Stimulated activated naive CD8-positive, alpha-beta T cell treated with anti-CD3 and anti-CD28 coated beads, Interleukin-15, amount 100 ng/mL, for 72 hours (primary cell): ENCODE measurements at regions not wholly inside any gene's neighbourhood (a gene's known extent, or its start where the extent isn't known, plus 50 kb on each side); places are given as distances from the start of the nearest gene placed in this dataset.

Experiments used
- ATAC-seq: fragments of 150-1000 bp; cut with Tn5 transposase; 2 replicates; pipeline ENCODE4 v1.10.0; 2021; ENCODE audit warnings: mild to moderate bottlenecking, moderate library complexity
- DNase-seq, 2 donors: peaks; one replicate each; pipeline ENCODE4 v3.0.0; 2021 to 2022
- H3K27ac Mint-ChIP-seq, 2 donors: one replicate each; pipeline ENCODE4 v1.8.0; 2022; ENCODE audit warnings: mild to moderate bottlenecking in 2 of 2, mixed read lengths in 2 of 2, moderate library complexity in 2 of 2
- H3K27me3 Mint-ChIP-seq: one replicate; pipeline ENCODE4 v1.8.0; 2022; ENCODE audit warnings: mixed read lengths
- H3K4me1 Mint-ChIP-seq: one replicate; pipeline ENCODE4 v1.8.0; 2022; ENCODE audit warnings: mild to moderate bottlenecking, mixed read lengths
- H3K4me3 Mint-ChIP-seq, 2 donors: one replicate each; pipeline ENCODE4 v1.8.0; 2022; ENCODE audit warnings: mild to moderate bottlenecking in 2 of 2, mixed read lengths in 2 of 2, moderate library complexity in 1 of 2
- H3K9me3 Mint-ChIP-seq, 2 donors: one replicate each; pipeline ENCODE4 v1.8.0; 2022; ENCODE audit warnings: mixed read lengths in 2 of 2

GRCh38 chr16:54231919-54232318, 54.7 kb downstream of the IRX3 start:
- DNase-seq: no peak
- peak overlapping the region in 1 of 2 donors; percentile 20 for H3K27ac Mint-ChIP-seq
- no peak for ATAC-seq
- no peaks in the 10 kb centered on the region for H3K9me3 Mint-ChIP-seq
- no peaks in the 10 kb centered on the region for H3K4me1 Mint-ChIP-seq
- H3K4me3 Mint-ChIP-seq: no peak overlapping the region
- H3K27me3 Mint-ChIP-seq: no peaks in the 10 kb centered on the region

- Mint-ChIP-seq H3K27ac (peak overlapping the region in 1 of 2 donors; percentile 74), H3K27me3 (no peaks in the 10 kb centered on the region), H3K4me3 (no peak overlapping the region), H3K4me1 (no peaks in the 10 kb centered on the region), H3K9me3 (no peaks in the 10 kb centered on the region)
- ATAC-seq (no peak), DNase-seq (no peak)
Observed at GRCh38 chr16:54231336-54231735, 55.3 kb downstream of the IRX3 start.

GRCh38 chr16:54228325-54228724, 58.3 kb downstream of the IRX3 start:
- H3K4me3 Mint-ChIP-seq: no peak overlapping the region
- DNase-seq (no peak), ATAC-seq (no peak)
- H3K27ac Mint-ChIP-seq: no peak overlapping the region
- no peaks in the 10 kb centered on the region for H3K4me1 Mint-ChIP-seq
- H3K9me3 Mint-ChIP-seq: no peaks in the 10 kb centered on the region
- H3K27me3 Mint-ChIP-seq: no peaks in the 10 kb centered on the region

GRCh38 chr16:54226296-54227010, 60.1 kb downstream of the IRX3 start:
- H3K4me3 Mint-ChIP-seq: no peak overlapping the region
- H3K9me3 Mint-ChIP-seq: no peaks in the 10 kb centered on the region
- peak overlapping the region in 1 of 2 donors; percentile 4 for H3K27ac Mint-ChIP-seq
- no peak for DNase-seq
- ATAC-seq: no peak
- H3K27me3 Mint-ChIP-seq: no peaks in the 10 kb centered on the region
- no peaks in the 10 kb centered on the region for H3K4me1 Mint-ChIP-seq

- H3K4me1 Mint-ChIP-seq: no peaks in the 10 kb centered on the region
Observed at GRCh38 chr16:54219709-54220108, 66.9 kb downstream of the IRX3 start.

GRCh38 chr16:54216688-54217087, 69.9 kb downstream of the IRX3 start:
- Mint-ChIP-seq H3K9me3 (no peaks in the 10 kb centered on the region), H3K27me3 (no peaks in the 10 kb centered on the region), H3K27ac (no peak overlapping the region), H3K4me3 (no peak overlapping the region), H3K4me1 (no peaks in the 10 kb centered on the region)
- DNase-seq: no peak
- ATAC-seq: no peak

More at GRCh38 chr16:54219709-54220108, 66.9 kb downstream of the IRX3 start:
- no peak overlapping the region for H3K27ac Mint-ChIP-seq
- no peak overlapping the region for H3K4me3 Mint-ChIP-seq
- no peaks in the 10 kb centered on the region for H3K9me3 Mint-ChIP-seq
- ATAC-seq: no peak
- H3K27me3 Mint-ChIP-seq: no peaks in the 10 kb centered on the region
- no peak for DNase-seq

- Mint-ChIP-seq H3K9me3 (no peaks in the 10 kb centered on the region), H3K27ac (no peak overlapping the region), H3K27me3 (no peaks in the 10 kb centered on the region), H3K4me3 (no peak overlapping the region), H3K4me1 (no peaks in the 10 kb centered on the region)
- ATAC-seq (no peak), DNase-seq (no peak)
Observed at GRCh38 chr16:54216268-54216667, 70.3 kb downstream of the IRX3 start.

GRCh38 chr16:54215471-54215870, 71.1 kb downstream of the IRX3 start:
- no peak overlapping the region for H3K27ac Mint-ChIP-seq
- H3K4me1 Mint-ChIP-seq: no peaks in the 10 kb centered on the region
- ATAC-seq (no peak), DNase-seq (no peak)
- H3K27me3 Mint-ChIP-seq: no peaks in the 10 kb centered on the region
- no peak overlapping the region for H3K4me3 Mint-ChIP-seq
- H3K9me3 Mint-ChIP-seq: no peaks in the 10 kb centered on the region

GRCh38 chr16:54213322-54213721, 73.3 kb downstream of the IRX3 start:
- Mint-ChIP-seq H3K27me3 (peaks cover 4% of the 10 kb centered on the region), H3K9me3 (no peaks in the 10 kb centered on the region), H3K4me3 (no peak overlapping the region), H3K4me1 (no peaks in the 10 kb centered on the region), H3K27ac (no peak overlapping the region)
- ATAC-seq (no peak), DNase-seq (no peak)

- Mint-ChIP-seq H3K9me3 (no peaks in the 10 kb centered on the region), H3K27ac (no peak overlapping the region), H3K27me3 (peaks cover 9% of the 10 kb centered on the region), H3K4me3 (no peak overlapping the region), H3K4me1 (no peaks in the 10 kb centered on the region)
- ATAC-seq (no peak), DNase-seq (no peak)
Observed at GRCh38 chr16:54212893-54213292, 73.7 kb downstream of the IRX3 start.

GRCh38 chr16:54211203-54211602, 75.4 kb downstream of the IRX3 start:
- no peaks in the 10 kb centered on the region for H3K9me3 Mint-ChIP-seq
- ATAC-seq (no peak), DNase-seq (no peak)
- peaks cover 17% of the 10 kb centered on the region for H3K27me3 Mint-ChIP-seq
- H3K27ac Mint-ChIP-seq: no peak overlapping the region
- no peaks in the 10 kb centered on the region for H3K4me1 Mint-ChIP-seq
- no peak overlapping the region for H3K4me3 Mint-ChIP-seq

- no peak for ATAC-seq
- Mint-ChIP-seq H3K27ac (no peak overlapping the region), H3K9me3 (no peaks in the 10 kb centered on the region), H3K27me3 (peaks cover 17% of the 10 kb centered on the region), H3K4me3 (no peak overlapping the region), H3K4me1 (no peaks in the 10 kb centered on the region)
- no peak for DNase-seq
Observed at GRCh38 chr16:54210452-54211125, 76.0 kb downstream of the IRX3 start.

- ATAC-seq (no peak), DNase-seq (no peak)
- Mint-ChIP-seq H3K4me1 (no peaks in the 10 kb centered on the region), H3K4me3 (no peak overlapping the region), H3K27ac (no peak overlapping the region), H3K9me3 (no peaks in the 10 kb centered on the region), H3K27me3 (peaks cover 30% of the 10 kb centered on the region)
Observed at GRCh38 chr16:54208237-54208636, 78.3 kb downstream of the IRX3 start.

GRCh38 chr16:54207837-54208236, 78.8 kb downstream of the IRX3 start:
- no peak overlapping the region for H3K4me3 Mint-ChIP-seq
- DNase-seq: no peak
- no peaks in the 10 kb centered on the region for H3K4me1 Mint-ChIP-seq
- no peaks in the 10 kb centered on the region for H3K9me3 Mint-ChIP-seq
- no peak overlapping the region for H3K27ac Mint-ChIP-seq
- H3K27me3 Mint-ChIP-seq: peaks cover 30% of the 10 kb centered on the region
- no peak for ATAC-seq

- H3K27ac Mint-ChIP-seq: no peak overlapping the region
- peaks cover 5 to 11% of the 10 kb centered on the region in 2 donors for H3K9me3 Mint-ChIP-seq
- ATAC-seq: no peak
- no peak overlapping the region for H3K4me3 Mint-ChIP-seq
- H3K4me1 Mint-ChIP-seq: no peaks in the 10 kb centered on the region
- peaks cover 30% of the 10 kb centered on the region for H3K27me3 Mint-ChIP-seq
- no peak for DNase-seq
Observed at GRCh38 chr16:54204756-54205155, 81.8 kb downstream of the IRX3 start.

GRCh38 chr16:54203851-54204505, 82.6 kb downstream of the IRX3 start:
- Mint-ChIP-seq H3K4me1 (no peaks in the 10 kb centered on the region), H3K27ac (no peak overlapping the region), H3K27me3 (peaks cover 30% of the 10 kb centered on the region), H3K4me3 (no peak overlapping the region), H3K9me3 (peaks cover 5 to 14% of the 10 kb centered on the region in 2 donors)
- DNase-seq (no peak), ATAC-seq (no peak)
